NCI-H2107 treated with DMSO at 0.1 percent for 48 hours (cell line): ENCODE measurements at regions not wholly inside any gene's neighbourhood (a gene's known extent, or its start where the extent isn't known, plus 50 kb on each side); places are given as distances from the start of the nearest gene placed in this dataset.
"Not testable (repeated sequence)": the region's sequence is repeated elsewhere in the genome, so short reads cannot be mapped to it uniquely, and the experiment has no call there.

Source experiments
- DNase-seq: peaks from one replicate; lab custom pipeline; 2025; ENCODE audit not compliant: unreplicated experiment; lab: John Stamatoyannopoulos, UW

DNA sequence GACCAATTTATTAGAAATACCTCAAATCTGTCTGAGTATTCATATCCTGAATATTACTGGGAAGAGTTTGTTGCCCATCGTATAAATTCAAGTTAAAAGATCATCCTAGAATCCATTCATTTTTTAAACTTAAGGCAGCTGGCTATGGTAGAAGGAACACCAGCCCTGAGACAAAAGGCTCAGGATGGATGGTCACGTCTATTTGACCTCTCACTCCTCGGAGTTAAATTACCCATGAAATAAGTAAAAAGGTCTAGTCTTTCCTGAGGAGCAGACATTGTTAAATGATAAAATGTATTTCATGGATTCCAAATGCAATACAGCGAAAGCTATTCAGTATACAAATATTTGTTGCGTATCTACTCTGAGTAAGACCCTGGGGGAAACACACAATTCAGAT lies 826.0 kb upstream of the LRATD1 start:
- no peak for DNase-seq

DNA sequence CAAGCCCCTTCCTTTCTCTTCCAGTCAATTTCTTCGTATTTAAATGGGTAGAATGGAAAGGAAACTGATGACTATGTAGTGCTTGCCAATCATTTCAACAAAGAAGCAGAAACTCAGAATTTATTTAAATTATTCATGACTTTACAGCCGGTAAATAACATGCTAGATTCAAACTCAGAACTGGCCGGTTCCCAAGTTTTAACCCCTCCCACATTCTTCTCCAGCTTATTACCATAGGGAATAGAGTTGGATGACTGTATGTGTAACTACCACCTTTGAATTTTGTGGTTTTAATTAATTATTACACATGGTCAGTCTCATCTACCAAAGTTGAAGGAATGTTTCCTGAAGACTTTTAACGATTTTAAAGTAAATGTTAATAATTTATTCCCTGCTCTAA lies 819.3 kb upstream of the LRATD1 start:
- no peak for DNase-seq

DNA sequence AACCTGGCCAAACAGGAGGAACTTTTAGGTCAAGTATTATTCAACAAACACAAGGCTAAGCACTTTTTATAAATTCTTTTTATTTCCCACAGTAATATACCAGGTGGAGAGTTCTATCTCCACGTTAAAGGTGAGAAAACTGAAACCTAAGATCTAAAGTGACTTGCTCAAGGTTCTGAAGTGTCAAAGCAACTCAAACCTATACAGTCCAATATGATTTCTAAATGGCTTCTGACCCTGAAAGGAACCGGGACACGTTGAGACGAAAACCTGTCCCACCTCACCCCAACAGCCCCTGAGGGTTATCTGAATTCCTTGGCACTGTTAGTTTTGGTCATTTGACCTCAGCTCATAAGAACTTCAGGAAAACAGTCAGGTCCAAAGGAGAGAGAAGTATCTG lies 814.5 kb upstream of the LRATD1 start:
- no peak for DNase-seq

DNA sequence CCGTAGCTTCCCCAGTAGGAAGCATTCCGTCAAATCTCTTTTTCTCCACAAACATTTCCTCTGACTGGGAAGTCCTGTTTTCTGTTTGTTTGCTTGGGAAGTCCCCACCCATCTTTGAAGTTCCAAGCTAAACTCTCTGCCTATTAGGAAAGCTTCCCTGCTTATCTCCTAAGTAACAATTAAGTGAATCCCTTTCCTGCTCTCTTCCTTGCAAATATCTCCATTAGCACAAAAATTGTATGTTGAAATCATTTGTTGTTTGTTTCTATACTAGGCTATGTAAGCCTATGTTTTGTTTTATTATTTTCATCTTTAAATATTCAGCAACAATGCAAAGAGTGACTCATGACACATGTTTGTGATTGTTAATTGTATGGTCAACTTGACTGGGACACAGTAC lies 812.6 kb upstream of the LRATD1 start:
- DNase-seq: no peak

DNA sequence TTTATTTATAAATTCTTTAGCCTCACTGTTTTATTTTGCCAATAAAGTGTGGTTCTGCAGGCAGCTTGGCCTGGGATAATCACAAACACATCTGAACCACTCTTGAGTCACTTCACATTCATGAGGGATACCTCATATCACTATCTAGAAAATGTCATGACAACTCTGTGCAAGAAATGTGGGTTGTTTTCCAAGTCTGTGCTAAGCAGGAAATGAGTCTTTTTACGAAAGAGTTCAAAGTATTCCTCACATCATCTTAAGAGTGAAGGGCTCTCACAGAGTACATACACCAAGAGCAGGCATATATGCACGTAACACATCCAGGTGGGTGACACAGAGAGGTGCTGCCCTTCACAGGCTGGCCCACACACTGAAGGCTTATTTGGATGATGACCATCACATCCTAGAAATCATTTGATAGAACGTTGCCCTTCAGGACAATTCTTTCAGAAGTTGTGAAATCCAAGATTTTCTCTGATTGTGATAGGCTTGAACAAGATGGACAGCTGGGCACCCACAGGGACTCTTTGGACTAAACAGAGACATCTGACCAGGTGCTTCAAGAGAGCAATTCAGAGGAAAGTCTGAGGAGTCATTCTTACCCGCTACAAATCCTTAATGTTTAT lies 811.1 kb upstream of the LRATD1 start:
- DNase-seq: no peak

DNA sequence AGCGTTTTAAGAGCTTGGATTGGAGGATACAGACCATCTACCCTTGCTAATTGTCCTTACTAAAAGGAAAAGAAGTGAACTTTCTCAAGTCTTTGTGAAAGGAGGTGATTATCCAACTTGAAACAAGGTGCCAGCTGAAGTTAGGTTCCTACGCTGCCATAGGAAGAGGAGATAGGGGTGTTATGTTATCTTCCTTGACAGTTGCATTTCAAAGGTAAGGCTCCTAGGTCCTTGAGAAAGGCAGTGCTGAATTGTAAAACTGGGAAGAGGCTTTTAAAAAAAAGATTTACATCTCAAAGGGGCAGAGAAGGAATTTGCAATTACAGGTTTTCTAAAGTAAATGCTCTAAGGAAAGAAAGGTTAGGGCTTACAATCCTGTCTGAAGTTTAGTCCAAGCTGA lies 810.2 kb upstream of the LRATD1 start:
- no peak for DNase-seq

DNA sequence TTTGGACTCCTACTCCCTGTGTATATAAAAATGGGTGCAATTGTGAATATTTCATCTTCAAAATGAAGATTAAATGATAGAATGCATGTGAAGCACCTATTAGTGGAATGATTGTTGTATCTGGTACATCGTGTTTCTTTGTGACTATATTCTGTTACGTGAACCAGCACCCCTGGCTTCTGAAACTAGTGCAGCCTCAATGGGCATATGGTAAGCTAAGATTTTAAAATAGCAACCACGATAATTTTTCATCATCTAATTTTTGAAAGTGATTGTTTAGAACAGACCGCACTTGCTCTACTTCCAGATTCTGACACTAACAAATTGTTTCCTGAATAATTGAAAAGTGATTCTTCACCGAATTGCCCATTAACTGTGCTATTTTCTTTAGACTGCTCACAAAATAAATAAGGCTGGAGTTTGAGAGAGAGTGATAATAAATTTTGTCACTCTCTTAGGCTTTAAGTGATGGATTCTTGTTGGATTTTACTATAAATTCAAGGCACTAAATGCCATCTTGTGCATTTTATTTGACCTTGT lies 806.1 kb upstream of the LRATD1 start:
- DNase-seq: no peak

DNA sequence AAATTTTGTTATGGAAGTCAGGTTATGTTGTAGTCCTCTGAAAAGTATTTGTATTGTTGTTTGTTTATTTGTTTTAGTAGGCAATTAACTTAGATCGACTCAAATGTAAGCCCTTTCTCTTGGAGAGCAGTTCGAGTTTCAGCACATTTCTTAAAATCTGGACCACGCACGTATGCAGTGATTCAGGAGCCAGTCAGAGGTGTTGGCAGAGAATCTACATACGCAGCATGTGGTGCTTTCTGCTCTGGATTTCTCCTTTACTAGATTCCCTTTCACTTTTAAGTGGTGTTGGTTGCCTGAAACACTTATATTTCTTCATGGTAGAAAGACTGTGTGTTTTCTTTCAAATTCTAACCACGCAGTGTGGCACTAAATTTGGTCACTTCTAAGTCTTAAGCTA lies 773.9 kb upstream of the LRATD1 start:
- no peak for DNase-seq

DNA sequence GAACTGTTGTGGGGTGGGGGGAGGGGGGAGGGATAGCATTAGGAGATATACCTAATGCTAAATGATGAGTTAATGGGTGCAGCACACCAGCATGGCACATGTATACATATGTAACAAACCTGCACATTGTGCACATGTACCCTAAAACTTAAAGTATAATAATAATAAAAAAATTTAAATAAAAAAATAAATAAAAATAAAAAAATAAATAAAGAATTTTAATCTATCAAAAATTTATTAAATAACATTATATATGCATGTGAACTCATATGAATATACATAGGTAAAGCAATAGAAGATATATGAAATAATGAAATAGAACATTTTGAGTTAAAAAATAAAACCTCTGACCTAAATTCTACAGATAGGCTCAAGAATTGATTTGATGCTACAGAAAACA lies 764.2 kb upstream of the LRATD1 start:
- not testable (repeated sequence) for DNase-seq

DNA sequence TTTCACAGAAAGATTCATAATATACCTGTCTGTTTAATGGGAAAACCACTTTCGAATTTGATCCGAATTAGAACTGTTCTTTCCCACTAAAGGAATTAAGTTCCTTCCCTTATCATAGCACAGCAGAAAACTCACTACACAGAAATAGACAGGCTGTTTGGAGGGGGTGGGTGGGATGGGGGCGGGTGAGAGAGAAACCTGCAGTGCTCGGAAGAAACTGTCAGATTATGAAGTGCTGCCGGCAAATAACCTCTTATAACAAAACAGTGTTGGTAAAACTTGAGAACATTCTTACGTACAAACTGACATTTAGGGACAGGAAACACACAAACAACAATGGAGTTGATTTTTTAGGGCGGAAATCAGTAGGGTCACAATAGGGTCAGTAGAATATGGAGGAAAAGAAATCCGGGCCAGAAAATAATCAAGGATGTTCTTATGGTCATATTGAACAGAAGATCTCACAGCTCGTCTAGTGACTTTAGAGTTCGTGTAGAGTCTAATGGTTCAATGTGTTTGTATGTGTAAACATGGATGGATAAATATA lies 756.0 kb upstream of the LRATD1 start:
- no peak for DNase-seq

DNA sequence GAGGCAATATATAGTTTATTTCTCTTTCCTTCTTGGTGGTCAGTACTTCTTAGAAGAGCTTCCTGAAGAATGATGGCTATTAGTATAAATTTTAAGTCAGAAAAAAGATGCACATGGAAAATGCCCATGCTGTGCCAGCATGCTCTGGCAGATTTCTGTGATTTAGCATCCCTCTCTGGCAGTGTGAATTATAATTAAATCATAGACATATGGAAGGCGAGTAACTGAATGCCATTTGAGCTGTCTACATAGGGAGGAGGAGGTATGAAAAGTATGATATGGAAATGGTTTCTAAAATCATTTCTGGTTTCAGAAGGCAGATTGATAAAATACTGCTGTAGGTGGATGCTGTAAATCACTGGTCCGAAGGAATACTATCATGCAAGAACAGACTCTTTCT lies 754.9 kb upstream of the LRATD1 start:
- DNase-seq: no peak

DNA sequence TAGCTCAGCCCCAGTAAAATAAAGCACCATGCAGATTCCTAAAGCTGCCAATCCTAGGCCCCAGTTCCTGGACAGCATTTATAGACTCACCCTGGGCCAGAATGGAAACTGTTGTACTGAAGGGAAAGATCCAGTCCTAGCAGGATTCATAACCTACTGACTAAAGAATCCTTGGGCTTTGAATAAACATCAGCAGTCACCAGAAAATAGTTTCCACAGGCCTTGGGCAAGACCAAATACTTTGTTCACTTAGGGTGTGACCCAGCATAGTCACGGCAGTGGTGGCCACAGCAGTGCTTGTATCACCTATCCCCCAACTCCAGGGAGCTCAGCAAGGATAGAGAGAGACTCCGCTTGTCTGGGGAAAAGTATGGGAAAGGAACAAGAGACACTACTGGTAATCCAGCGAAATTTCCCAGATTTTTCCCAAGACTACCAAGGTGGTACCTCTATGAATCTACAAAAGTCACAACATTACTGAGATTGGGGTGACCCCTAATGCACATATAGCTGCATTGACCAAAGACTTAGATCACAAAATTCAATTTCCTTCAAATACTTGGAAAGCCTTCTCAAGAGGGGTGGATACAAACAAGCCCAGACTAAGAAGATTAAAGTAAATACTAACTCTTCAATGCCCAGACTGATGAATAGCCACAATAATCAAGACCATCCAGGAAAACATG lies 748.1 kb upstream of the LRATD1 start:
- no peak for DNase-seq

DNA sequence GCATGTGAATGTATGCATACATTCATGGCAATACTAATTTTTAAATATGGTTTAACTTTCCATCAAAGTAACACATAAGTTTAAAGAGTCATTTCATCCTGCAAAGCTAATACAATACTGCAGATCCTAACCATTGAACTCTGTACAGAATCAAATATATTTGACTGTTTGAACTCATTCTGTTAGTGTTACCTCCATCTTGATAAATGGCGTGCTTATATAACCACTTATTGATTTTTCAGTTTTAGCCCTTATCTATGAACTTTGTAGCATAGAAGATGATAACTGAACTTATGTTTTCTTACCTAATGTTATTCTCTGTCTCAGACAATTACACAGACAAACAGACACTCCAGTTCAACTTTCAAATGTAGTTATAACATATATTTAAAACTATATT lies 731.0 kb upstream of the LRATD1 start:
- no peak for DNase-seq

DNA sequence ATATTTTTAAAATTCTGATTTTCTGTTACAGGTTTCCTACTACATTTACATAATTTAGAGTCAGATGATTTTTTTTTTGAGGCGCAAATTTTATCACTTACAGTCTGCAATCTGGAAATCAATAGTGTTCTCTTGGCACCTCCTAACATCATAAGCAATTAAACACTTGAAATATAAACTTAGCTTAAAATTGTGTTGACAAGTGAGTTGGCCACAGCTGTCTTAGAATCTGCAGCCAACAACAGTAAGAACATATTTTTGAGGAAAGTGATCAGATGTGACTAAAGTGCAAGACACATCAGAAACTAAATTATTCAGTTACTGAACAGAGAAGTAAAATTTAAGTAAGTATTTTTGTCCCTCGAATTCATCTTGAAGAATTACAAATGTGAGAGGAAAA lies 726.7 kb upstream of the LRATD1 start:
- no peak for DNase-seq

DNA sequence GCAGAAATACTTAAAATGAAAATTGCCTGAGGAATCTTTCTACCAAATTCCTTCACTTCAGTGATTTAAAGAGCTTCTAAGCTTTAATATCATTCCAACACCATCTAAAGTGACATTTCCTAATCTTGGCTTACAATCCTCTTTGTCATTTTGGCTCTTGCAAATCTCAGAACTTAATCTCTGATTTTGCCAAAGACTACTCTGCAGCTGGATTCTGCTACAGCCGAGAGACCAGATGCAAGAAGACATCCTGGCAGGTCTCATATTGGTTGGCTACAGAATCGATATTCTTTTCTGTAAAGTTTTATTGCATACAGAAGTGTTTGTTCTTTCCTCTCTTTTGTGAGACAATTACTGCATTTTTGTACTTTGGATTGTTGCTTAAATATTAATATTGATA lies 716.5 kb upstream of the LRATD1 start:
- DNase-seq: no peak

DNA sequence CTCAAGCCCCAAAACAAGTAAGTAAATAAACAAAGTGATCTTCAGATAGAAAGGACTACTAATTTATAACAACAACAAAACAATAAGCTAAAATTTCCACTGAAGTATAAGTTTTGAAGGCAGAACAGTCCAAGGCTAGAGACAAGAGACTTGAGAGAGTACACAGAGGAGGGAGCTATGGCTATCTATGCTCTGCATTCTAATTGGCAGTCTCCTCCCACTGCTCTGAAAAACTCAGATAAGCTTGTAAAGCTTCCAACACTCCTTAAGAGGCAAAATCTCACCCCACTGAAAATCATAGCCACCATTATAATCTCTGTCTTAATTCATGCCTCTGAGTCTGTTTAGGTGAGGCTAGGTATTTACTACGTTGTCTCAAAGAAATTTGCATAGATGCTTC lies 714.6 kb upstream of the LRATD1 start:
- no peak for DNase-seq

DNA sequence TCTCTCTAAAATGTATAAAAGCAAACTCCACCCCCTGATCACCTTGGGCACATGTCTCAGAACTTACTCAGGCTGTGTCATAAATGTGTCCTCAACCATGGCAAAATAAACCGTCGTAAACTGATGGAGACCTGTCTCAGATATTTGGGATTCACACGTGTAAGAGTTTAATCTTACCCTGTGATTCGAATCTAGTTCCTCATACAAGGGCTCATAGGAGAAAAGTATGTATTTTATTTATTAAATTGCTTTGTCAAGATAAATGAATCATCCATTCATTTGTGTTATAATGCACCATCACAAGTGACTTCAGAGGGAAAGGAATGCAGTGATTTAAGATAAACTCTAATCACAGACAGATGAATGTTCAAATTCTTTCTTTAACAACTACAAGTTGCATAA lies 712.5 kb upstream of the LRATD1 start:
- DNase-seq: no peak

DNA sequence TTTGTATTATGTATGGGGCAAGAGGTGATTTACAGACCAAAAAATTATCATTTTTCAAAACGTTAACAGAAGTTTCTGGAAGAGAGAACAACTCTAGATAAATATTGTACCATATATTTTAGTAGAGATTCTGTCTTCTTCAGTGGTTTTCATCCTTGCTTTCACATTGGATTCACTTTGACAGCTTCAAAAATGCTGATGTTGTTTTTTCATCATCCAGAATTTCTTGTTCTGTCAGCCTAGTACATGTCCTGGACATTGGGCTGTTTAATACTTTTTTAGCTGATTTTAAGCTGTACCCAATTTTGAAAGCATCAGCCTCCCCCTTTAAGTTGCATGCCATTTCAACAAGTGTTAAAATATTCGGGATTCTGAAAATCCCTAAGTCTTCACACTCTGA lies 711.3 kb upstream of the LRATD1 start:
- DNase-seq: no peak

DNA sequence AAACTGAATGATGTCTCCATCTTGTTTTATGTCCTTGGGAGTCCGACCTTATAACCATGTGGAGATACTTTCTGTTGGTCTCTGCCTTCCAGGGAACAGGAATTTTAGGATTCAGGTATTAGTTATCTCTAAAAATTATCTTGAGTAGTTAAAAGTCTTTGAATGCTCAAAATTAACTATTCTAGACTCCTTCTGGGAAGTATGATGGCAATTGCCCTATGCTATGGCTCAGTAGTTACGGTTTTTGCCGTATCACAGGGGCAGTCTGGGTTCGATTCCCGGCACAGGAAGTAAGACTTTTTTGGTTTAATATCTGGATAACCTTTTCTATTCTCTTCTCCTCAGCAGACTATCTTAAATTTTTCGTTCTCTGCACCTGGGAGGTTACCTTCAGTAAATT lies 708.7 kb upstream of the LRATD1 start:
- no peak for DNase-seq

DNA sequence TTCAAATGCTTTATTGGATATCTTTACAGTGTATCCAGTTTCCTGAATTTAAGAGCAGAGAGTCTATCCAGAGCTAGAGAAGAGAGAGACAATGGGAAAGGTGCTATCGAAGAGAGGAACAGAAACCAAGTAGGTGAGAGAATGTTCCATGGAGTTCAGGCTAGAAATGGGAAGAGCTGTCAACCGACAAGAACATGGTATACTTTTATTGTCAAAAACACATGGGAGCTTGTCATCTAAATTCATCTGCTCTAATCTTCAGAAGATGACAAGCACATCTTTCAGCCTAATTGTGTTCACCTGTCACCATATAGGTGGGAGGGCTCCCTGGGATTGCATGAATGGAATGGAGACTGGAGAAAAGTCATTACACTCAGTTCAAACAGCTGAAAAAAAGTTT lies 690.4 kb upstream of the LRATD1 start:
- no peak for DNase-seq

DNA sequence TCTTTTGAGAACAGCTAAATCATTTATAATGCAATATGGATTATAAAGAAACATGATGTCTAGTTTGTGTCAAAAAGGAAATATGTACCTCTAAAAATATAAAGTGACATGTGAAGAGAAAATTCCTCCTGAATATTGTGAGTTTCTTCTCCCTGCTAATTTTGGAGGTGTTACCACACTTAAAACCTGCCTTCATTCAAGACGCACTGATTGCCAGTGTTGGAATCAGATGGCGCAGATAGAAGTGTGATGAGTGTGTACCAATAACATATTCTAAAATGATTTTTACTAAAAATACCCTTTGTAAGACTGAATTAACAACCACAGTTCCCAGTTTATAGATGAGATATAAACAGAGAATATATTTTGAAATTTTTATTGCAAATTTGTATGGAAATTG lies 681.8 kb upstream of the LRATD1 start:
- DNase-seq: no peak

DNA sequence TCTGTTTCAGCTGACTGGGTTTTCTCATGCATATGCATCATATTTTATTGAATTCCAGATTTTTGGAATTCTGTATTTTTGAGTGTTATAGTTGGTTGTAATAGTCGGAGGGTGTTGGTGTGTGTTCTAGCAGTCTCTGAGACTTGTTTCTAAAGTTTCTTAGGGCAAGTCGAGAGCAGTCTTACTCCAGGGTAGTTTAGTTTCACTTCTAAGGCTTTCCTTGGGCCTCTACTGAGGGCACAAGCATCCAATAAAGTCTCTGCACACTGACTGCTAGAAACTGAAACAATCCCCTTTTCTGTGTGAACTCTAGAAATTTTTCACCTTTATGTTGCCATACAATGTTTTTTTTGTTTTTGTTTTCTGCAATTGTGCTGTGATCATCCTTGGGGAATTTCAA lies 663.7 kb upstream of the LRATD1 start:
- DNase-seq: no peak
